ENCODE measurements at regions not wholly inside any gene's neighbourhood (a gene's known extent, or its start where the extent isn't known, plus 50 kb on each side); places are given as distances from the start of the nearest gene placed in this dataset.

DNA sequence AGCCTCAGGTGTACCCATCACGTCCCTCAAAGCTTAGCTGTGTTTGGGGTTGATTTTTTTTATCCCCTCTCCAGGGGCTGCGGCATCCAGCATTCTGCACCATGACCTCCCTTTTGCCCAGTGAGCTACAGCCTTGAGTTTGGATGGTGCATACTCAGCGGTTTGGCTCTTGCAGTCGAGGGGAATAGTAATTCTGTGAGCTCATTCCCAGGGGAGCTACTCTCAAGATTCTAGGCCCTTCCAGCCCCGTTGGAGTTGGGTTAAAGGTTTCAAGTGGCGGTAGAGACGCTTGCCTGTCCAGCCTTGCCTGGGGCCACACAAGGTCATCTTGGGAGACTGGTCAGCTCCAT, 102.2 kb upstream of the SPRY4 start:
- no peak for DNase-seq (ENCODE audit: low read depth, low spot score)
- H3K27me3 ChIP-seq (ENCODE audit: control insufficient read depth, insufficient read depth, low read length), result no peaks in the 10 kb centered on the region
- H3K36me3 ChIP-seq (ENCODE audit: control insufficient read depth, insufficient read depth, low read length), result no peaks in the 10 kb centered on the region
- H3K4me1 ChIP-seq (ENCODE audit: control insufficient read depth, insufficient read depth, low read length), result peaks cover 5% of the 10 kb centered on the region
- no peak overlapping the region for H3K4me3 ChIP-seq (ENCODE audit: low read length)
- no CpG with 5 or more reads among the region's 7 CpGs for WGBS (ENCODE audit: insufficient coverage, insufficient read length)
- no peaks in the 10 kb centered on the region for H3K9me3 ChIP-seq (ENCODE audit: control insufficient read depth, insufficient read depth, low read length)
- H3K27ac ChIP-seq (ENCODE audit: low read length), result no peak overlapping the region

DNA sequence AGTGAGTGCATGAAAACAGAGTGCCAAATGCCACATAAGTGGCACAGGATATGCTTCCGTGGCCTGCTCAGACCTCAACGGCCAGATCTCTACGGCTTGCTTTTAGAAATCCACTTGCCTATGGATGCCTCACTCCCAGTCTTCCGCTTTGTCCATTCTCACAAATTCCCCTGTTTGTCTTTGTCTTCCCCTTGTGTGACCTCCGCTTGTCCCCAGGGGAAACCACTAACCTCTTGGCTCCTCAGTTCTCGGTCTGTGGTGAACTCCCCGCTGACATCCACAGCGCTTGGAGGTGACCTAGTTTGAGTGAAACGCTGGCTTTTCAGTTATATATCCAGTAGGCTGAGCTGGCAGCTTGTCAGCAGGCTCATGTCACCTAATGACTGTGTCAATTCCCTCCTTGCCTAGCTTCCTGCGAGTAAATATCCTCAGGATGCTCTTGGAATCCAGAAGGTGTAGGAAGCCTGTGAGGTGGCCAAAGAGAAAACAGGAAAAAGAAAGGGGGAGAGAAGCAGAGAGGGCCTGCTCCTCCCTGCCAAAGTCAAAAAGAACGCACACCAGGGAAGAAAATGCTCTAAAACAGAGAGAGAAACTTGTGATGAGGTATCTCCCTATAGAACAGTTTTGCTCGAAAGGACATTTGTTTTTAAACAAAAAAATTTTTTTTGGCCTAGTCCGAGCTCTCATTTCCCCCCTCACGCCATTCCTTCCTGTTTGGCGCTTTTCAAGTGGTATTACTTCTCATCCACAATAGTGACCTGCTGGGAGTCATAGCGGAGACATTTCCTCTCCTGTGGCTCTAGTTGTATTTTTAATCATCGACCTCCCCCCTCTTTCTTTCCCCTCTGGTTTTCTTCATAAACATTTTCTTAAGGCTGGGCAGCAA, 101.6 kb upstream of the SPRY4 start:
- Histone ChIP-seq H3K9me3 (ENCODE audit: control insufficient read depth, insufficient read depth, low read length) (no peaks in the 10 kb centered on the region), H3K4me1 (ENCODE audit: control insufficient read depth, insufficient read depth, low read length) (peaks cover 5% of the 10 kb centered on the region), H3K27me3 (ENCODE audit: control insufficient read depth, insufficient read depth, low read length) (no peaks in the 10 kb centered on the region), H3K27ac (ENCODE audit: low read length) (no peak overlapping the region), H3K36me3 (ENCODE audit: control insufficient read depth, insufficient read depth, low read length) (no peaks in the 10 kb centered on the region), H3K4me3 (ENCODE audit: low read length) (no peak overlapping the region)
- no peak for DNase-seq (ENCODE audit: low read depth, low spot score)
- no CpG with 5 or more reads among the region's 17 CpGs for WGBS (ENCODE audit: insufficient coverage, insufficient read length)

DNA sequence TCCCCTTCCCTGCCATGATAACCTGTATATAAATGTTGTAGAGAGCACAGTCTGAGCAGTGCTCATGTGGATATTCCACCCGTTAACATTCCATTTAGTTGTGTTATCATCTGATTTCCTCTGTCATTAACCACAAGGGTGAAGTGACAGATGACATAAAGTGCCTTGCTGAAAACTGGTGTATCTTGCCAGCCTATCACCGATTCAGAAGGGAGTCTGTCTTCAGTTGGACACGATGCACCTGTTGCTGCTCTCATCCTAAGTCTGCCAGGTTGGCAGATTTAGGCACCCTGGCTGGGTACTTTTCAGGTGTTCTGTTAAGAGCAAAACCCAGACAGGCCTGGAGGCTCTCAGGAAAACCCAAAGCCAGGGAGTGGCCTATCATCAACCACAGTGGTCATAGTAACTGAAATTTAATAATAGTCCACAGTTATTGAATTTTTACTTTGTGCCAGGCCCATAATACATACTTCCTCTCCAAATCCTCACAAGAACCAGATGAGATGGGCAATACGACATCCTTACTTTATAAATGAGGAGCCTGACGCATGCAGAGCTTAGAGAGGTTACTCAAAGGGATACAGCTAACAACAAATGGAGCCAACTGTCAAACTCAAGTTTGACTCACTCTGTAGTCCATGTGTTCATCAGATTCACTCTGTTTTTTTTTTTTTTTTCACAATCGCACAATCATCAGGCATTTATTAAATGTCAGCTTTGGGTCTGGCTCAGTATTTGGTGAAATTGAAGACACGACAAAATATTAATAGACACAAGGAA, 100.7 kb upstream of the SPRY4 start:
- H3K27ac ChIP-seq (ENCODE audit: low read length), result no peak overlapping the region
- no peak overlapping the region for H3K4me3 ChIP-seq (ENCODE audit: low read length)
- no CpG with 5 or more reads among the region's 7 CpGs for WGBS (ENCODE audit: insufficient coverage, insufficient read length)
- peaks cover 6% of the 10 kb centered on the region for H3K4me1 ChIP-seq (ENCODE audit: control insufficient read depth, insufficient read depth, low read length)
- no peak for DNase-seq (ENCODE audit: low read depth, low spot score)
- no peaks in the 10 kb centered on the region for H3K36me3 ChIP-seq (ENCODE audit: control insufficient read depth, insufficient read depth, low read length)
- H3K9me3 ChIP-seq (ENCODE audit: control insufficient read depth, insufficient read depth, low read length), result no peaks in the 10 kb centered on the region
- no peaks in the 10 kb centered on the region for H3K27me3 ChIP-seq (ENCODE audit: control insufficient read depth, insufficient read depth, low read length)

DNA sequence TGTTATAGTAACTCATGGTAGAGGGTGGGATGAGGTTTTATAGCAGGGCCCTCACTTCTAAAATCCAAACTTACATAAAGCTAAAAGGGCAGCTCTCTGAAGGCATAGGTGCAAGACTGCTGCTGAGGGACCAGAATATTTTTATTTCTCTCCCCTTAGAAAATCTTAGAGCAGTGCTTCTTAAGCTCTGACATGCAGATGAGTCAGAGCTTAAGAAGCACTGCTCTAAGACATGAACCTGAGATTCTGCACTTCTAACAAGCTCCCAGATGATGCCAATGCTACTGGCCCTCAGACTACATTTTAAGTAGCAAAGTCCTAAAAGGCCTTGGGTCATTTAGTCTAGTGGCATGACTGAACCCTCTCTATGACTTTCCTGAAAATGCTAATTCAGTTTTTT, 97.6 kb upstream of the SPRY4 start:
- Histone ChIP-seq H3K9me3 (ENCODE audit: control insufficient read depth, insufficient read depth, low read length) (no peaks in the 10 kb centered on the region), H3K4me3 (ENCODE audit: low read length) (no peak overlapping the region), H3K27ac (ENCODE audit: low read length) (no peak overlapping the region), H3K4me1 (ENCODE audit: control insufficient read depth, insufficient read depth, low read length) (peaks cover 6% of the 10 kb centered on the region), H3K27me3 (ENCODE audit: control insufficient read depth, insufficient read depth, low read length) (no peaks in the 10 kb centered on the region), H3K36me3 (ENCODE audit: control insufficient read depth, insufficient read depth, low read length) (no peaks in the 10 kb centered on the region)
- DNase-seq (ENCODE audit: low read depth, low spot score), result no peak

DNA sequence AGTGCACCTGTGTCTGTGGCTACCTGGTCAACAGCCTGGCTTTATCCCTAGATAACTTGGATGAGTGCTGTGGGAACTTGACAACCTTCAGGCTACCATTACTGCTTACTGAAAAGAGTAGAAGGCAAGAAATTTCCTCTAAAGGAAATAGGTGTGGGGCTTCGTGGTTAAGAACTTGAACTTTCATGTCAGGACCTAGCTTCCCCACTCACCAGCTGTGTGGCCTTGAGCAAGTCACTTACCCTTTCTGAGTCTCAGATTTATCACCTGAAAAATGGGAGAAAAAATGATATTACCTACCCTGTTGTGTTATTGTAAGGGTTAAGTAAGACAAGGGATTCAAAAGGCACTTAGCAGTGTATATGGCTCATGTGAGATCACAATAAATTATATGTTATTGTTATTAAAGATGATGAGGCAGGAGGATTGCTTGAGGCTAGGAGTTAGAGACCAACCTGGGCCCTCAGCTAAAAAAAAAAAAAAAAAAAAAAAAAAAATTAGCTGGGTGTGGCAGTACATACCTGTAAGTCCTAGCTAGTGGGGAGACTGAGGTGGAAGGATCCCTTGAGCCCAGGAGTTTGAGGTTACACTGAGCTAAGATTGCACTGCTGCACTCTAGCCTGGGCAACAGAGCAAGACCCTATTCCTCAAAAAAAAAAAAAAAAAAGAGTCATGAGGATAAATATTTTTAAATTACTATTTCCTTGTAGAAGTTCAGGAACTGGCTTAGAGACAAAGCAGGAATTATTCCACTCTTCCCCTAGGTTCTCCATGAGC, 97.0 kb upstream of the SPRY4 start:
- no peaks in the 10 kb centered on the region for H3K36me3 ChIP-seq (ENCODE audit: control insufficient read depth, insufficient read depth, low read length)
- H3K9me3 ChIP-seq (ENCODE audit: control insufficient read depth, insufficient read depth, low read length), result no peaks in the 10 kb centered on the region
- no peak overlapping the region for H3K27ac ChIP-seq (ENCODE audit: low read length)
- WGBS (ENCODE audit: insufficient coverage, insufficient read length), result no CpG with 5 or more reads among the region's 1 CpG
- H3K4me3 ChIP-seq (ENCODE audit: low read length), result no peak overlapping the region
- DNase-seq (ENCODE audit: low read depth, low spot score), result no peak
- H3K27me3 ChIP-seq (ENCODE audit: control insufficient read depth, insufficient read depth, low read length), result no peaks in the 10 kb centered on the region
- H3K4me1 ChIP-seq (ENCODE audit: control insufficient read depth, insufficient read depth, low read length), result peaks cover 4% of the 10 kb centered on the region

DNA sequence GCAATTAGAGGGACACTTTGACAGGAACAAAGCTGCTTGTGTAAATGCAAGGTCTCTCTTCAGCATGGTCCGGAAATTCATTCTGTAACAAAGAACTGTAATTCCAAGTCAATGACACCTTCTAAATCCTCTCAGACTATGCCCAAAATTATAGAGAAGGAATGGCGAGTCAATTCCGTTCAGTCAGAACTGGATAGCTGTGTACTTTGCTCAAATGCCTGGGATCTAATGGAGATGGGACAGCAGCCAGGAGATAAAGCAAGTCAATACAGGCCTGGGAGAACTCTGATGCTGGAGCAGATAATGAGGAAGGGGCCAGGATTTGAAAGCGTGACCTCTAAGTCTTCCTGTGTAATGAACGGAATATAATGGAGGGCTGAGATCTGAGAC, 96.4 kb upstream of the SPRY4 start:
- no CpG with 5 or more reads among the region's 5 CpGs for WGBS (ENCODE audit: insufficient coverage, insufficient read length)
- H3K27me3 ChIP-seq (ENCODE audit: control insufficient read depth, insufficient read depth, low read length), result no peaks in the 10 kb centered on the region
- no peaks in the 10 kb centered on the region for H3K36me3 ChIP-seq (ENCODE audit: control insufficient read depth, insufficient read depth, low read length)
- H3K27ac ChIP-seq (ENCODE audit: low read length), result no peak overlapping the region
- no peaks in the 10 kb centered on the region for H3K9me3 ChIP-seq (ENCODE audit: control insufficient read depth, insufficient read depth, low read length)
- peaks cover 3% of the 10 kb centered on the region; the same call in 1 of the 2 replicates for H3K4me1 ChIP-seq (ENCODE audit: control insufficient read depth, insufficient read depth, low read length)
- H3K4me3 ChIP-seq (ENCODE audit: low read length), result no peak overlapping the region
- no peak for DNase-seq (ENCODE audit: low read depth, low spot score)

DNA sequence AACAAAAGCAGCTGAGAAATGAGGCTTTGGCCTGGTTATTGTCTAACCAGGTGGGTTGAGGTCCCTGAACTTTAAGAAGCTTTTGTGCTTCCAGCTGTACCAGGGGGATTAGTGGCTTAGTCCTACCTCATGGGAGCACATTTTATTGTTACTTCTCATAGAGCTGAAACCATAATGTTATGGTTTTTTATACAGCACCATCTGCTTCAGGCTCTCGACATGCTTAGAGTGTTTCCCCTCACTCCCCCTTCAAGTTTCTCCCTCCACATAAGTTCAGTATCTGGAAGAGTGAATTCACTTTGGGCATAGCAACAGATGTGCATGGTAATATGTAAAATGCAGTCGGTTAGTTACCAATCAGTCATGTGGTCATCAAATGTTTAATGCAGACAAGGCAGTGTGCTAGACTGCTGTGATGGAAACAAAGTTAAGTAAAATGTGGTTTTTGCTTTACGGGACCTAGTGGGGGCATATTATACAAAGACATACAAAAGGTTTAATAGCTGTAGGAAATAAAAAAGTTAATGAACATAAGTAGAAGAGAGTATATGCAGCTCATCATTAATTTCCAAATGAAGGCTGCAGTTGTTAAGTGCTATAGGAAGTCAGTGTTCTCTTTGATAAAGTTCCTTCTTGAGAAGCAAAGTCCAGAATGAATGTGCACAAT, 95.9 kb upstream of the SPRY4 start:
- no CpG with 5 or more reads among the region's 3 CpGs for WGBS (ENCODE audit: insufficient coverage, insufficient read length)
- no peak for DNase-seq (ENCODE audit: low read depth, low spot score)
- Histone ChIP-seq H3K4me1 (ENCODE audit: control insufficient read depth, insufficient read depth, low read length) (0 out of 2 replicates have a peak, but pooled peaks cover 1% of the 10 kb centered on the region), H3K9me3 (ENCODE audit: control insufficient read depth, insufficient read depth, low read length) (no peaks in the 10 kb centered on the region), H3K36me3 (ENCODE audit: control insufficient read depth, insufficient read depth, low read length) (no peaks in the 10 kb centered on the region), H3K27me3 (ENCODE audit: control insufficient read depth, insufficient read depth, low read length) (no peaks in the 10 kb centered on the region), H3K27ac (ENCODE audit: low read length) (no peak overlapping the region), H3K4me3 (ENCODE audit: low read length) (no peak overlapping the region)

DNA sequence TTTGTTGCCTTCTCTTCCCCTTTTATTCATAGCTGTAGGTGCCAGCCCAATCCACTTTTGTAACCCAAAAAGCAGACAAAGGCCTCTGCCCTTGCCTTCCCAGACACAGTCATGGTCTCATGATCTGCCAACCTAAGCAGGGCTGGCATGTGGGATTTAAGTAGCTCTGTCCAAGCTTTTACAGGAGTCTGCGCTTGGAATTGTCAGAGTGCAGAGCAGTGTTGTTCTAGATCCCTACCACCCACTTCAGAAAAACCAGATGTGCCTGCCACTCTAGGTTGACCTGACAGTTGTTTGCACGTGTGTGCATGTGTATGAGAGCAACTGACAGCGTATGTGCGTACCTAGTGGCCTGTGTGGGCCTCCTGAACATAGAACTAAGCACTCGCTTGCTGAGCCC, 87.8 kb upstream of the SPRY4 start:
- Histone ChIP-seq H3K4me3 (ENCODE audit: low read length) (no peak overlapping the region), H3K27me3 (ENCODE audit: control insufficient read depth, insufficient read depth, low read length) (no peaks in the 10 kb centered on the region), H3K9me3 (ENCODE audit: control insufficient read depth, insufficient read depth, low read length) (no peaks in the 10 kb centered on the region), H3K27ac (ENCODE audit: low read length) (no peak overlapping the region), H3K36me3 (ENCODE audit: control insufficient read depth, insufficient read depth, low read length) (no peaks in the 10 kb centered on the region), H3K4me1 (ENCODE audit: control insufficient read depth, insufficient read depth, low read length) (peaks cover 1% of the 10 kb centered on the region; the same call in 1 of the 2 replicates)
- no CpG with 5 or more reads among the region's 5 CpGs for WGBS (ENCODE audit: insufficient coverage, insufficient read length)
- no peak for DNase-seq (ENCODE audit: low read depth, low spot score)

DNA sequence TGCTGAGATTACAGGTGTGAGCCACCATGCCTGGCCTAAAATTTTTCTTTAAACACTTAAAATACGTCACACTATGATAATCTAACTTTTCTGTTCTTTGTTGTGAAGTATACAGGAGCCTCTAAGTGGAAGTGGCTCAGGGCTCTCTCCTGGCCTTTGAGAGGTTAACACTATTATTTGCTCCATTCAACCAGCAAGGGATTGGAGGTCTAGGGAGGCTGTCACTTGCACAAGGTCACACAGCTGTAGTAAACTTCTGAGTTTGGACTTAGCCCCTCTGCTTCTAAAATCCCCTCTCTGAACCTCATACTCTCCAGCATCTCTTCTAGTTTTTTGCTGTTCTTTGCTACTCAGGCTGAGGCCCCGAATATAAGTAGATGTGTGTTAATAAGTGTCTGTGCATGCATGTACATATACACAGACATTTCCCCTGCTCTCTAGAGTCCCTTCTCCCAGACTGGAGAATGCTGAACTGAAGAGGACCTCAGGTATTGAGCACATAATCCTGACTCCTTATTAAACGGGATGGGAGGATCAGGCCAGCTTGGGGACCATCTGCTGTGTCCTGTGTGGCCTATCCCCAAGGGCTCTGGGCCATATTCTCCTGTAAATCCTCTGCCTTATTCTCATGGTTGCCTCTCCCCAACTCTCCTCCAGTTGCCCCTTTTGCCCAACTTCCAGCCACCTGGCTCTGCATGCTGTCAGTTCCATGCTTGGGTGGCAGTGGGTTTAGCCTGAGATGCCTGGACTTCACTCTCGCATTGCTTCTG, 87.0 kb upstream of the SPRY4 start:
- no peaks in the 10 kb centered on the region for H3K9me3 ChIP-seq (ENCODE audit: control insufficient read depth, insufficient read depth, low read length)
- no peak overlapping the region for H3K4me3 ChIP-seq (ENCODE audit: low read length)
- H3K36me3 ChIP-seq (ENCODE audit: control insufficient read depth, insufficient read depth, low read length), result no peaks in the 10 kb centered on the region
- H3K27ac ChIP-seq (ENCODE audit: low read length), result no peak overlapping the region
- WGBS (ENCODE audit: insufficient coverage, insufficient read length), result no CpG with 5 or more reads among the region's 4 CpGs
- DNase-seq (ENCODE audit: low read depth, low spot score), result no peak
- no peaks in the 10 kb centered on the region for H3K27me3 ChIP-seq (ENCODE audit: control insufficient read depth, insufficient read depth, low read length)
- peaks cover 1% of the 10 kb centered on the region; the same call in 1 of the 2 replicates for H3K4me1 ChIP-seq (ENCODE audit: control insufficient read depth, insufficient read depth, low read length)

Data from iPS DF 6.9 (cell line).